GM12874 (cell line): ENCODE measurements at regions not wholly inside any gene's neighbourhood (a gene's known extent, or its start where the extent isn't known, plus 50 kb on each side); places are given as distances from the start of the nearest gene placed in this dataset.

Source experiments
- CTCF ChIP-seq: IDR thresholded peaks from 2 replicates; pipeline ENCODE4 v1.5.1; 2011; ENCODE audit warnings: low read depth, mild to moderate bottlenecking, control low read depth, low read length, moderate library complexity; ENCODE audit not compliant: insufficient read depth

- TF ChIP-seq CTCF: no peak
Measured at GRCh38 chr10:128514536-128514935, 388.3 kb upstream of the MKI67 start.

- TF ChIP-seq CTCF: no peak
Measured at GRCh38 chr10:128516180-128516579, 390.0 kb upstream of the MKI67 start.

GRCh38 chr10:128517167-128517566 lies 390.9 kb upstream of the MKI67 start:
- TF ChIP-seq CTCF: no peak

GRCh38 chr10:128518000-128518399 lies 391.8 kb upstream of the MKI67 start:
- TF ChIP-seq CTCF: no peak

GRCh38 chr10:128519581-128519980 lies 393.4 kb upstream of the MKI67 start:
- no peak for TF ChIP-seq CTCF

- TF ChIP-seq CTCF: no peak
Measured at GRCh38 chr10:128520211-128520815, 394.1 kb upstream of the MKI67 start.

GRCh38 chr10:128522551-128523308 lies 396.5 kb upstream of the MKI67 start:
- TF ChIP-seq CTCF: no peak
